Stomach (tissue), 8 donors: ENCODE measurements at regions not wholly inside any gene's neighbourhood (a gene's known extent, or its start where the extent isn't known, plus 50 kb on each side); places are given as distances from the start of the nearest gene placed in this dataset.

ENCODE experiments used
- DNase-seq, 2 donors: peaks; one replicate each; pipeline versions ENCODE4 v3.0.0 to v3.0.0-alpha.2; 2013 to 2019
- H3K27ac ChIP-seq, 5 donors: fragments of 200-600 bp in 4 of 5; sonication (generic) in 4 of 5; one replicate each; pipeline ENCODE4 v1.5.1; 2013 to 2019; ENCODE audit warnings: mild to moderate bottlenecking in 1 of 5, moderate library complexity in 1 of 5
- H3K27me3 ChIP-seq, 3 donors: fragments of 200-600 bp; sonication (generic); one replicate each; pipeline ENCODE4 v1.5.1; 2017 to 2019; ENCODE audit warnings: mixed run types in 1 of 3
- H3K36me3 ChIP-seq, 4 donors: fragments of 200-600 bp; sonication (generic); 1 replicate in 3 of 4; 2 replicates in 1 of 4; pipeline ENCODE4 v1.5.1; 2016 to 2019
- H3K4me1 ChIP-seq, 4 donors: fragments of 200-600 bp; sonication (generic); one replicate each; pipeline ENCODE4 v1.5.1; 2016 to 2019
- H3K4me3 ChIP-seq, 4 donors: fragments of 200-600 bp; sonication (generic) in 3 of 4; one replicate each; pipeline ENCODE4 v1.5.1; 2016 to 2019; ENCODE audit warnings: mild to moderate bottlenecking in 1 of 4
- H3K9me3 ChIP-seq, 4 donors: fragments of 200-600 bp; sonication (generic); one replicate each; pipeline ENCODE4 v1.5.1; 2016 to 2019
- EP300 ChIP-seq: sonication (generic); formaldehyde crosslinking; IDR thresholded peaks from one replicate; pipeline ENCODE4 v1.6.1; 2017; ENCODE audit warnings: antibody characterized with exemption
- POLR2A ChIP-seq, 4 donors: fragments of 450-650 bp; IDR thresholded peaks; one replicate each; pipeline ENCODE4 v1.6.1; 2016; ENCODE audit warnings: antibody characterized with exemption in 4 of 4, control low read depth in 2 of 4, mild to moderate bottlenecking in 1 of 4, moderate library complexity in 1 of 4
- POLR2AphosphoS5 ChIP-seq, 3 donors: sonication (generic); formaldehyde crosslinking; IDR thresholded peaks; one replicate each; pipeline ENCODE4 v1.6.1; 2016; ENCODE audit warnings: antibody characterized with exemption in 3 of 3
- WGBS, 5 donors: extraction: QIAGEN DNeasy Blood & Tissue Kit in 3 of 5; methylation state at CpG; one replicate each; pipeline versions ENCODE4 v1.1.5 to v1.1.7; 2013 to 2018; 5-methylcytosine and 5-hydroxymethylcytosine counted together
- intact Hi-C: fragments of 100-400 bp; cut with DNase I; formaldehyde crosslinking; loops from one replicate; pipeline ENCODE4 v1.15.1; 2023; ENCODE audit warnings: low total_unique reads
- TF ChIP-seq, protein P1 (sequence below), 7 experiments: fragments of 450-650 bp in 4 of 7; fragments of 200-600 bp in 3 of 7; sonication (generic) in 3 of 7; IDR thresholded peaks; one replicate each; pipeline ENCODE4 v1.5.1; 2016 to 2019; ENCODE audit warnings: antibody characterized with exemption in 7 of 7, control low read depth in 2 of 7, mild to moderate bottlenecking in 1 of 7
- donor health status: healthy with polysubstance abuse.
- donor health status: Bipolar disorder and iron deficiency.
- donor health status: healthy.

DNA sequence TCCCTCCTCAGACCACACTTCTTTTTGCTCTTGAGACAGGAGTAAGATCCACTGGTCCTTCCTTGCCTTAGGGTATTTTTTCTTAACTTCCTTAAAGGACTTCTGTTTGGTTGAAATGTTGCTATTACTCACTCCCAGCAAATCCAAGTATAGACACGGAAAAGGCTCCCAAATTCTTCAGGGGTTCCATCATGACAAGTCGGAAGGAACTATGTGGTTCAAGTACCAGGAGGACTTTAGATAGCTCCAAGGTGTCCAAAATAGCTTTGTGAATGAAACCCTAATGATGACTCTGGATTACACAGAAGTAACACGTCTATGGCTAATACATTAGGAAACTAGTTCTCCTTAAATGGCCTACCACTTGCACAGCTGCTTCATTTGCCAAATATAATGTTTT, 238.7 kb downstream of the KCTD12 start:
- no peaks in the 10 kb centered on the region for H3K9me3 ChIP-seq
- H3K36me3 ChIP-seq = no peaks in the 10 kb centered on the region
- no peak overlapping the region for H3K27ac ChIP-seq
- no peaks in the 10 kb centered on the region for H3K27me3 ChIP-seq
- TF ChIP-seq EP300 (no peak), POLR2A (IDR thresholded peaks at IDR 0.05) (no peak), POLR2AphosphoS5 (IDR thresholded peaks at IDR 0.05) (no peak)
- TF ChIP-seq, protein P1, sequence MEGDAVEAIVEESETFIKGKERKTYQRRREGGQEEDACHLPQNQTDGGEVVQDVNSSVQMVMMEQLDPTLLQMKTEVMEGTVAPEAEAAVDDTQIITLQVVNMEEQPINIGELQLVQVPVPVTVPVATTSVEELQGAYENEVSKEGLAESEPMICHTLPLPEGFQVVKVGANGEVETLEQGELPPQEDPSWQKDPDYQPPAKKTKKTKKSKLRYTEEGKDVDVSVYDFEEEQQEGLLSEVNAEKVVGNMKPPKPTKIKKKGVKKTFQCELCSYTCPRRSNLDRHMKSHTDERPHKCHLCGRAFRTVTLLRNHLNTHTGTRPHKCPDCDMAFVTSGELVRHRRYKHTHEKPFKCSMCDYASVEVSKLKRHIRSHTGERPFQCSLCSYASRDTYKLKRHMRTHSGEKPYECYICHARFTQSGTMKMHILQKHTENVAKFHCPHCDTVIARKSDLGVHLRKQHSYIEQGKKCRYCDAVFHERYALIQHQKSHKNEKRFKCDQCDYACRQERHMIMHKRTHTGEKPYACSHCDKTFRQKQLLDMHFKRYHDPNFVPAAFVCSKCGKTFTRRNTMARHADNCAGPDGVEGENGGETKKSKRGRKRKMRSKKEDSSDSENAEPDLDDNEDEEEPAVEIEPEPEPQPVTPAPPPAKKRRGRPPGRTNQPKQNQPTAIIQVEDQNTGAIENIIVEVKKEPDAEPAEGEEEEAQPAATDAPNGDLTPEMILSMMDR (IDR thresholded peaks at IDR 0.05) = no peak
- intact Hi-C loops = no loop called here
- WGBS, 5 donors = 65 to 88% (median 83%) methylated on average over 3 of the region's 3 CpGs
- H3K4me3 ChIP-seq = no peak overlapping the region
- H3K4me1 ChIP-seq = no peaks in the 10 kb centered on the region
- DNase-seq = no peak

DNA sequence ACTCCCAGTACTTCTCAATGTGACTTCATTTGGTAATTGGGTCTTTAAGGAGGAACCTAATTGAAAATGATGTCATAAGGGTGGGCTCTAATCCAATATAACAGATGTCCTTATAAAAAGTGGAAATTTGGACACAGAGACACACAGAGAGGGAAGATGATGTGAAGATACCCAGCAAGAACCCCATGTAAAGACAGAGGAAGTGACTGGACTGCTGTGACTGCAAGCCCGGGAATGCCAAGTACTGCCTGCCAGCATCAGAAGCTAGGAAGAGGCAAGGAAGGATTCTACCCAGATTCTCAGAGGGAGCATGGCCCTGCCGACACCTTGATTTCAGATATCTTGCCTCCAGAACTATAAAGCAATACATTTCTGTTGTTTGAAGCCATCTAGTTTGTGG, 239.3 kb downstream of the KCTD12 start:
- intact Hi-C loops = no loop called here
- H3K4me1 ChIP-seq = no peaks in the 10 kb centered on the region
- no peak for DNase-seq
- no peaks in the 10 kb centered on the region for H3K27me3 ChIP-seq
- 81 to 95% (median 91%) methylated on average over 2 of the region's 2 CpGs for WGBS, 5 donors
- no peak for TF ChIP-seq EP300
- TF ChIP-seq POLR2A (IDR thresholded peaks at IDR 0.05) = no peak
- no peak for TF ChIP-seq POLR2AphosphoS5 (IDR thresholded peaks at IDR 0.05)
- TF ChIP-seq, protein P1 (IDR thresholded peaks at IDR 0.05) = no peak
- H3K27ac ChIP-seq = no peak overlapping the region
- H3K36me3 ChIP-seq = no peaks in the 10 kb centered on the region
- H3K9me3 ChIP-seq = no peaks in the 10 kb centered on the region
- H3K4me3 ChIP-seq = no peak overlapping the region

DNA sequence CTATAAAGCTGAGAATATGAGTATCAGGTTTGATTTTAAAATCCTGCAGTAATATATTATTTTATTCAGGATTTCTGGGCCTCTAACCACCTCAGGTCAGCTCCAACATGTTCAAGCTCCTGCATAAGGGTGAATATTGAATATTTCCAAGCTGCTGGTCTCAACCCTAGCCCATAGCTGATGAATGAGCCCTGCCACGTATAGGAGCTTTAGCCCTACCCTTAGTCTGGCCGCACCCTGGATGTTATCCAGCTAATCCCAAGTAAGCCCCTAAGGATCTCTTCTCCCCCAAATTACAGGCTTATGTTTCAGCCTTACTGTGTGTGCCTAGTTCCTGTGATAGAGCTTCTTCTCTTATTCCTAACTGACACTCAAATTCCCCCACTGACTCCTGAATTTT, 240.6 kb downstream of the KCTD12 start:
- Histone ChIP-seq H3K4me1 (no peaks in the 10 kb centered on the region), H3K9me3 (no peaks in the 10 kb centered on the region), H3K27ac (no peak overlapping the region), H3K4me3 (no peak overlapping the region), H3K27me3 (no peaks in the 10 kb centered on the region), H3K36me3 (no peaks in the 10 kb centered on the region)
- intact Hi-C loops = no loop called here
- WGBS, 5 donors = 88 to 93% (median 90%) methylated on average over 2 of the region's 2 CpGs
- DNase-seq = no peak
- no peak for TF ChIP-seq POLR2AphosphoS5 (IDR thresholded peaks at IDR 0.05)

DNA sequence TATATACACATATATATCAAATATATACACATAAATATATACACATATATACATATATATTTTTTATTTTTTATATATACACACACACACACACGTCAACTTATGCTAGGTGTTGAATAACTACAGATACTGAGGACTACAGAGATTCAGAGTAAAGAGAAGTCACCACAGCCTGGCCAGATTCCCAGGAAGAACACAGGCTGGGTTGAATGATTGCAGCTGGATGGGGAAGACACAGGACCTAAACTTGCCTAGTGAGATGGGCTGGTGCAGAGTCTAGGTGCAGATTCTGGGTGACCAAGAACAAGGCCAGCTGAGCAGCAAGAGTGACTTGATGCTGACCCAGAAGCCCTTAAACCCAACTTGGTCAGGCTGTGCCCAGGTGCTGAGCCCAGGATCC, 241.3 kb downstream of the KCTD12 start:
- no peak for TF ChIP-seq POLR2A (IDR thresholded peaks at IDR 0.05)
- TF ChIP-seq EP300 = no peak
- no peak for TF ChIP-seq POLR2AphosphoS5 (IDR thresholded peaks at IDR 0.05)
- TF ChIP-seq, protein P1 (IDR thresholded peaks at IDR 0.05) = no peak
- Histone ChIP-seq H3K27ac (no peak overlapping the region), H3K36me3 (no peaks in the 10 kb centered on the region), H3K4me3 (no peak overlapping the region), H3K4me1 (no peaks in the 10 kb centered on the region), H3K27me3 (no peaks in the 10 kb centered on the region), H3K9me3 (no peaks in the 10 kb centered on the region)
- intact Hi-C loops = no loop called here
- 0 to 53% (median 11%) methylated on average over 1 of the region's 1 CpG for WGBS, 5 donors
- DNase-seq = peak in 1 of 2 donors; percentile 28

DNA sequence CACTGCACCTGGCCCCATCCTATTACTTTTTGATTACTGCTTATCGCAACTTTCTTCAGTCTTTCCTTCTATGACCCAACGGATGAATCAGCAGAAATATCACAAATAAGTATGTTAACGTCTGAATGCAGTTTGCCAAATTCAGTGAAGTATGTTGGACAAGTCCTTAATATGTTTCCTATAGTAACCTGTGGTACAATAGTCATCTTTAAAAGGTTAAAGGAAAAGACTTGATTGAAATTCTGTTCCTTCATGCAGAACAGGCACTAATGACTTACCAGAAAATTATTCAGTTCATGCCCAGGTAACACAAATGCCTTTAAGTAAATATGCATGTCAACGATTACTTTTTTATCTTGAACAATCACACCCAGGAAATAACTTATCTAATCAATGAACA, 242.6 kb downstream of the KCTD12 start:
- intact Hi-C loops = no loop called here
- no peak for TF ChIP-seq EP300
- TF ChIP-seq, protein P1 (IDR thresholded peaks at IDR 0.05) = no peak
- no peak for DNase-seq
- Histone ChIP-seq H3K27ac (no peak overlapping the region), H3K4me1 (no peaks in the 10 kb centered on the region), H3K4me3 (no peak overlapping the region), H3K9me3 (no peaks in the 10 kb centered on the region), H3K27me3 (no peaks in the 10 kb centered on the region), H3K36me3 (no peaks in the 10 kb centered on the region)
- WGBS, 5 donors = 44 to 63% (median 58%) methylated on average over 4 of the region's 4 CpGs
